ENCODE measurements at regions not wholly inside any gene's neighbourhood (a gene's known extent, or its start where the extent isn't known, plus 50 kb on each side); places are given as distances from the start of the nearest gene placed in this dataset.
"Not testable (repeated sequence)": the region's sequence is repeated elsewhere in the genome, so short reads cannot be mapped to it uniquely, and the experiment has no call there.

- TF ChIP-seq ZFX (IDR thresholded peaks at IDR 0.05): no peak
- TF ChIP-seq, protein P1, sequence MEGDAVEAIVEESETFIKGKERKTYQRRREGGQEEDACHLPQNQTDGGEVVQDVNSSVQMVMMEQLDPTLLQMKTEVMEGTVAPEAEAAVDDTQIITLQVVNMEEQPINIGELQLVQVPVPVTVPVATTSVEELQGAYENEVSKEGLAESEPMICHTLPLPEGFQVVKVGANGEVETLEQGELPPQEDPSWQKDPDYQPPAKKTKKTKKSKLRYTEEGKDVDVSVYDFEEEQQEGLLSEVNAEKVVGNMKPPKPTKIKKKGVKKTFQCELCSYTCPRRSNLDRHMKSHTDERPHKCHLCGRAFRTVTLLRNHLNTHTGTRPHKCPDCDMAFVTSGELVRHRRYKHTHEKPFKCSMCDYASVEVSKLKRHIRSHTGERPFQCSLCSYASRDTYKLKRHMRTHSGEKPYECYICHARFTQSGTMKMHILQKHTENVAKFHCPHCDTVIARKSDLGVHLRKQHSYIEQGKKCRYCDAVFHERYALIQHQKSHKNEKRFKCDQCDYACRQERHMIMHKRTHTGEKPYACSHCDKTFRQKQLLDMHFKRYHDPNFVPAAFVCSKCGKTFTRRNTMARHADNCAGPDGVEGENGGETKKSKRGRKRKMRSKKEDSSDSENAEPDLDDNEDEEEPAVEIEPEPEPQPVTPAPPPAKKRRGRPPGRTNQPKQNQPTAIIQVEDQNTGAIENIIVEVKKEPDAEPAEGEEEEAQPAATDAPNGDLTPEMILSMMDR (conservative IDR thresholded peaks at IDR 0.05): peak; percentile 81
- H3K27ac ChIP-seq: no peak overlapping the region
Observed at GRCh38 chr5:54867310-54867944, 118.0 kb downstream of the ESM1 start.

DNA sequence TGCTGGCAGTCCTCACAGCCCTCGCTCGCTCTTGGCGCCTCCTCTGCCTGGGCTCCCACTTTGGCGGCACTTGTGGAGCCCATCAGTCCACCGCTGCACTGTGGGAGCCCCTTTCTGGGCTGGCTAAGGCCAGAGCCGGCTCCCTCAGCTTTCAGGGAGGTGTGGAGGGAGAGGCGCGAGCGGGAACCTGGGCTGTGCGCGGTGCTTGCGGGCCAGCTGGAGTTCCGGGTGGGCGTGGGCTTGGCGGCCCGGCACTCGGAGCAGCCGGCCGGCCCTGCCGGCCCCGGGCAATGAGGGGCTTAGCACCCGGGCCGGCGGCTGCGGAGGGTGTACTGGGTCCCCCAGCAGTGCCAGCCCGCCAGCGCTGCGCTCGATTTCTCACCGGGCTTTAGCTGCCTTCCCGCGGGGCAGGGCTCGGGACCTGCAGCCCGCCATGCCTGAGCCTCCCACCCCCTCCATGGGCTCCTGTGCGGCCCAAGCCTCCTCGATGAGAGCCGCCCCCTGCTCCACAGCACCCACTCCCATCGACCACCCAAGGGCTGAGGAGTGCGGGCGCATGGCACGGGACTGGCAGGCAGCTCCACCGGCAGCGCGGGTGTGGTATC, 120.4 kb downstream of the ESM1 start:
- not testable (repeated sequence) for H3K27ac ChIP-seq

- TF ChIP-seq, protein P1 (conservative IDR thresholded peaks at IDR 0.05): no peak
- no peak for TF ChIP-seq ZFX (IDR thresholded peaks at IDR 0.05)
- no peak overlapping the region for H3K27ac ChIP-seq
Observed at GRCh38 chr5:54862036-54862435, 123.4 kb downstream of the ESM1 start.

DNA sequence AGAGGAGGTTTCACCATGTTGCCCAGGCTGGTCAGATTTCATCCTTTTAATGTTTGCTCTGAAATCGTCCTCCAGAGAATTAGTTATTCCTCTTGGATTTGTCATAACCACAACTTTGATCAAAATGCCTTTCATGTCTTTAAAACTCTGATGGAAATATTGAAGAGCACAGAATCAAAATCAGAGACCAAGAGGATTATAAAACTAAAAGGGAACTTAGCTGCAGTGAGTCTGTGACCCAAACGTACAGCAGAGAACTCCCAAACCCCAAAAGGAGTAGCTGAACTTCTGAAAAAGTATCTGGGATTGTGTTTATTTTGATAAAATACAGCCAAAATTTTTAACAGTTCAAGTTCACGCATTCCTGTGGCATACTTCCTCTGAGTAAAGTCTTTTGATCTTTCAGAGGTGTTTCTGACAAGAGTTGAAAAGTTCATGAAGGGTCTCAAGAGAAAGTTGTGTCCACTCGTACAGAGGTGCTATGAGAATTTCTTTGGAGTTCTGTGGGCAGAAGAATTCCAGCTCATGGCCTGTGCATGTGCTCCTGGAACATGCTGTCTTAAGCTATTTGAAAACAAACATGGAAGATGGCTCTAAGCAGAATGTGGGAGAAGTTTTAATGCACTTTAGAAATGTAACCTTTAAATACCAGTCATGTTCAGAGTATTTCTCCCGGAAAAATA, 124.0 kb downstream of the ESM1 start:
- no peak for TF ChIP-seq ZFX (IDR thresholded peaks at IDR 0.05)
- TF ChIP-seq, protein P1 (conservative IDR thresholded peaks at IDR 0.05): no peak
- H3K27ac ChIP-seq: no peak overlapping the region

GRCh38 chr5:54860321-54860720, 125.1 kb downstream of the ESM1 start:
- H3K27ac ChIP-seq: no peak overlapping the region
- TF ChIP-seq, protein P1 (conservative IDR thresholded peaks at IDR 0.05): no peak
- no peak for TF ChIP-seq ZFX (IDR thresholded peaks at IDR 0.05)

DNA sequence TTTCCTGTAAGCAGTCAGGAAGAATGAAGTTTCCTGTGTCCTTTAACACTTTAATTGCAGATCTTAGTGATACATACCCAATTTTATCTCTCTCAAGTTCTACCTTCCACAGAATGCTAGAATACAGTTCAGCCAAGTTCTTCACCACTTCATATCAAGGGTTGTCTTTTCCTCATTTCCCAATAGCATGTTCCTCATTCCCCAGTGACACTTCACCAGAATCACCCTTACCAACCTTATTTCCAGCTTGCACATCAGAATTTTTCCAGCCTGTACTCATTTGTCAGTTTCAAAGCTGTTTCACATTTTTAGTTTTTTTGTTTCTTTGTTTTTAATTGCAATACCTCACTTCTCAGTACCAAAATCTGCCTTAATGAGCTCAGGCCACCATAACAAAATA, 126.1 kb downstream of the ESM1 start:
- no peak for TF ChIP-seq ZFX (IDR thresholded peaks at IDR 0.05)
- TF ChIP-seq, protein P1 (conservative IDR thresholded peaks at IDR 0.05): no peak
- no peak overlapping the region for H3K27ac ChIP-seq

- TF ChIP-seq ZFX (IDR thresholded peaks at IDR 0.05): no peak
- TF ChIP-seq, protein P1 (conservative IDR thresholded peaks at IDR 0.05): no peak
- no peak overlapping the region for H3K27ac ChIP-seq
Observed at GRCh38 chr5:54854883-54855581, 130.4 kb downstream of the ESM1 start.
